ENCODE measurements at regions not wholly inside any gene's neighbourhood (a gene's known extent, or its start where the extent isn't known, plus 50 kb on each side); places are given as distances from the start of the nearest gene placed in this dataset.

GRCh38 chr5:2091921-2092320 lies 209.2 kb upstream of the IRX4 start:
- TF ChIP-seq POLR2A (IDR thresholded peaks at IDR 0.05) (no peak), CTCF (IDR thresholded peaks at IDR 0.05) (no peak)

Measured in lower leg skin (tissue), 3 donors.